Liver (tissue), 8 donors: ENCODE measurements at regions not wholly inside any gene's neighbourhood (a gene's known extent, or its start where the extent isn't known, plus 50 kb on each side); places are given as distances from the start of the nearest gene placed in this dataset.

Source experiments
- DNase-seq: peaks from one replicate; pipeline ENCODE4 v3.0.0-alpha.2; 2017; ENCODE audit warnings: low spot score
- H3K27ac ChIP-seq, 2 donors: one replicate each; pipeline ENCODE4 v1.7.0; 2013; ENCODE audit warnings: inconsistent platforms in 2 of 2, low read length in 2 of 2, control low read depth in 1 of 2, low read depth in 1 of 2, mild to moderate bottlenecking in 1 of 2
- H3K27me3 ChIP-seq, 4 donors: one replicate each; pipeline versions ENCODE4 v1.6.1 to v1.7.0; 2013; ENCODE audit warnings: low read length in 3 of 4, inconsistent platforms in 1 of 4, mild to moderate bottlenecking in 1 of 4, moderate library complexity in 1 of 4; ENCODE audit not compliant: control insufficient read depth in 4 of 4, insufficient read depth in 4 of 4
- H3K36me3 ChIP-seq, 4 donors: one replicate each; pipeline versions ENCODE4 v1.6.1 to v1.7.0; 2013; ENCODE audit warnings: low read length in 3 of 4, mild to moderate bottlenecking in 3 of 4, low read depth in 1 of 4, moderate library complexity in 1 of 4; ENCODE audit not compliant: control insufficient read depth in 4 of 4, insufficient read depth in 3 of 4
- H3K4me1 ChIP-seq, 4 donors: one replicate each; pipeline versions ENCODE4 v1.6.1 to v1.7.0; 2013; ENCODE audit warnings: low read length in 3 of 4, mild to moderate bottlenecking in 3 of 4, moderate library complexity in 1 of 4; ENCODE audit not compliant: control insufficient read depth in 4 of 4, insufficient read depth in 4 of 4
- H3K4me3 ChIP-seq, 3 donors: one replicate each; pipeline versions ENCODE4 v1.6.1 to v1.7.0; 2013; ENCODE audit warnings: low read length in 3 of 3, control low read depth in 1 of 3, low read depth in 1 of 3, mild to moderate bottlenecking in 1 of 3
- H3K9ac ChIP-seq, 2 donors: one replicate each; pipeline ENCODE4 v1.7.0; 2013; ENCODE audit warnings: low read length in 2 of 2, mild to moderate bottlenecking in 2 of 2, moderate library complexity in 2 of 2, control low read depth in 1 of 2, low read depth in 1 of 2
- H3K9me3 ChIP-seq, 4 donors: one replicate each; pipeline versions ENCODE4 v1.6.1 to v1.7.0; 2013; ENCODE audit warnings: low read length in 3 of 4; ENCODE audit not compliant: control insufficient read depth in 4 of 4
- EGR1 ChIP-seq, 2 donors: IDR thresholded peaks; 2 replicates each; pipeline ENCODE4 v1.6.1; 2016 to 2018; ENCODE audit warnings: antibody characterized with exemption in 2 of 2, low read depth in 2 of 2
- FOXA1 ChIP-seq: IDR thresholded peaks from 2 replicates; pipeline ENCODE4 v1.6.1; 2016; ENCODE audit warnings: antibody characterized with exemption
- FOXA2 ChIP-seq: IDR thresholded peaks from 2 replicates; pipeline ENCODE4 v1.6.1; 2016; ENCODE audit warnings: antibody characterized with exemption
- GABPA ChIP-seq, 2 donors: IDR thresholded peaks in 1 of 2; conservative IDR thresholded peaks in 1 of 2; 2 replicates each; pipeline ENCODE4 v1.6.1; 2016; ENCODE audit warnings: antibody characterized with exemption in 2 of 2, mild to moderate bottlenecking in 1 of 2, moderate library complexity in 1 of 2
- HNF4A ChIP-seq, 2 donors: conservative IDR thresholded peaks; 2 replicates each; pipeline ENCODE4 v1.6.1; 2016; ENCODE audit warnings: antibody characterized with exemption in 2 of 2, mild to moderate bottlenecking in 2 of 2
- HNF4G ChIP-seq: IDR thresholded peaks from 2 replicates; pipeline ENCODE4 v1.6.1; 2016; ENCODE audit warnings: antibody characterized with exemption
- JUND ChIP-seq, 2 donors: IDR thresholded peaks; 2 replicates each; pipeline ENCODE4 v1.6.1; 2016; ENCODE audit warnings: antibody characterized with exemption in 2 of 2
- MAX ChIP-seq: IDR thresholded peaks from 2 replicates; pipeline ENCODE4 v1.6.1; 2016; ENCODE audit warnings: antibody characterized with exemption
- NR2F2 ChIP-seq: IDR thresholded peaks from 2 replicates; pipeline ENCODE4 v1.6.1; 2016; ENCODE audit warnings: antibody characterized with exemption
- RAD21 ChIP-seq, 2 donors: IDR thresholded peaks; 2 replicates each; pipeline ENCODE4 v1.6.1; 2016; ENCODE audit warnings: antibody characterized with exemption in 2 of 2, mild to moderate bottlenecking in 2 of 2
- REST ChIP-seq: IDR thresholded peaks from 2 replicates; pipeline ENCODE4 v1.6.1; 2016; ENCODE audit warnings: antibody characterized with exemption, mild to moderate bottlenecking
- RXRA ChIP-seq, 2 donors: IDR thresholded peaks; 2 replicates each; pipeline ENCODE4 v1.6.1; 2017 to 2018; ENCODE audit warnings: antibody characterized with exemption in 2 of 2, mild to moderate bottlenecking in 1 of 2
- SP1 ChIP-seq: IDR thresholded peaks from 2 replicates; pipeline ENCODE4 v1.6.1; 2018; ENCODE audit warnings: antibody characterized with exemption, mild to moderate bottlenecking
- TAF1 ChIP-seq: conservative IDR thresholded peaks from 2 replicates; pipeline ENCODE4 v1.6.1; 2016; ENCODE audit warnings: antibody characterized with exemption, mild to moderate bottlenecking
- YY1 ChIP-seq: IDR thresholded peaks from 2 replicates; pipeline ENCODE4 v1.6.1; 2016; ENCODE audit warnings: antibody characterized with exemption, mild to moderate bottlenecking
- ZBTB33 ChIP-seq: IDR thresholded peaks from 2 replicates; pipeline ENCODE4 v1.6.1; 2016; ENCODE audit warnings: antibody characterized with exemption
- WGBS: extraction: QIAGEN DNeasy Blood & Tissue Kit; methylation state at CpG from one replicate; pipeline ENCODE4 v1.1.7; 2013; 5-methylcytosine and 5-hydroxymethylcytosine counted together
- TF ChIP-seq, protein P1 (sequence below): IDR thresholded peaks from 2 replicates; pipeline ENCODE4 v1.6.1; 2016; ENCODE audit warnings: antibody characterized with exemption
- TF ChIP-seq, protein P2 (sequence below): fragments of 150-350 bp; IDR thresholded peaks from 2 replicates; pipeline ENCODE4 v1.5.1; 2017; ENCODE audit warnings: improper control_type of control experiment, low read depth, low read length; ENCODE audit not compliant: missing input control
- donor health status: healthy.
- donor health status: healthy.
- donor health status: healthy.
- donor health status: healthy.
- donor health status: healthy.

DNA sequence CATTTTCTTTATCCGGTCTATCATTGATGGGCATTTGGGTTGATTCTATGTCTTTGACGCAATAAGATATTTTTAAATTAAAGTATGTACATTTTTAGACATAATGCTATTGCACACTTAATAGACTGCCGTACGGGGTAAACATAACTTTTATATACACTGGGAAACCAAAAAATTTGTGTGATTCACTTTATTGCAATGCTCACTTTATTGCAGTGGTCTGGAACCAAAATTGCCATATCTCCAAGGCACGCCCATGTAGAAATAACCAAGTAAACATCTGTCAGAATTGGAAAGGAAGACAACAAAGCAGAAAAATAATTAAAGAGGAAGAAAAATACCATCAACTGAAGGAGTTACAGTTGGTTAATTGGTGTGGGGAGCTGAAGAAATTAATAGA is 205.8 kb upstream of the CTAGE1 start:
- no peak for DNase-seq
- 93% methylated on average over 5 of the region's 5 CpGs for WGBS
- no peaks in the 10 kb centered on the region for H3K9me3 ChIP-seq
- H3K4me3 ChIP-seq: no peak overlapping the region
- H3K36me3 ChIP-seq: no peaks in the 10 kb centered on the region
- TF ChIP-seq, protein P1, sequence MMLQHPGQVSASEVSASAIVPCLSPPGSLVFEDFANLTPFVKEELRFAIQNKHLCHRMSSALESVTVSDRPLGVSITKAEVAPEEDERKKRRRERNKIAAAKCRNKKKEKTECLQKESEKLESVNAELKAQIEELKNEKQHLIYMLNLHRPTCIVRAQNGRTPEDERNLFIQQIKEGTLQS: no peak
- no peak for TF ChIP-seq HNF4G
- TF ChIP-seq FOXA2: no peak
- TF ChIP-seq EGR1 (IDR thresholded peaks at IDR 0.05; ENCODE audit: low read depth in 2 of 2): no peak
- no peak for TF ChIP-seq RAD21 (IDR thresholded peaks at IDR 0.05)
- no peak for TF ChIP-seq NR2F2
- H3K27me3 ChIP-seq: no peaks in the 10 kb centered on the region
- H3K27ac ChIP-seq: no peak overlapping the region
- no peak overlapping the region for H3K9ac ChIP-seq
- H3K4me1 ChIP-seq: peaks cover 0 to 10% (median 7%) of the 10 kb centered on the region in 4 donors

DNA sequence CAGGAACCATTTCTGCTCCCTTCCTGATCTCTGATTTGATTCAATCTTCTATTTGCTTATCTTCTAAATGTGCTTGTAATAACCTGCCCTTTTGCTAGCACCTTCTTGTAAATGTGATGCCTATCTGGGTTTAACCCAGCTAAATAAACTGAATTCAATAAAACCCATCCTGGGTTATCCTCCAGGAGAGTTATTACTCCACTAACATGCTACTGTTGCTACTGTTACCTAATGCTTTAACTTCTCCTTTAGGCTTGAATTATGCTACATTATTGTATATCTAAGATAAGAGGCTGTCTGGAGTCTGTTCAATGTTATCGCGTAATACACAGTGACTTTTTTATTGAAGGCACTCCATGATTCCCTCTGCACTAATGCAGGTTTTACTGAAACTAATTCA is 206.5 kb upstream of the CTAGE1 start:
- Histone ChIP-seq H3K4me3 (no peak overlapping the region), H3K9ac (no peak overlapping the region), H3K4me1 (peaks cover 0 to 10% (median 7%) of the 10 kb centered on the region in 4 donors), H3K36me3 (no peaks in the 10 kb centered on the region), H3K9me3 (no peaks in the 10 kb centered on the region), H3K27me3 (no peaks in the 10 kb centered on the region), H3K27ac (no peak overlapping the region)
- DNase-seq: no peak
- WGBS: 87% methylated on average over 2 of the region's 2 CpGs
- TF ChIP-seq ZBTB33 (no peak), RXRA (IDR thresholded peaks at IDR 0.05) (no peak), TAF1 (no peak), MAX (no peak), NR2F2 (no peak), REST (no peak), SP1 (no peak), EGR1 (IDR thresholded peaks at IDR 0.05; ENCODE audit: low read depth in 2 of 2) (no peak), HNF4A (conservative IDR thresholded peaks at IDR 0.05) (no peak), FOXA2 (no peak), JUND (IDR thresholded peaks at IDR 0.05) (no peak), FOXA1 (no peak), YY1 (no peak), HNF4G (no peak), GABPA (IDR thresholded peaks at IDR 0.05 in 1 of 2, conservative IDR thresholded peaks at IDR 0.05 in 1 of 2) (no peak), RAD21 (IDR thresholded peaks at IDR 0.05) (no peak)
- TF ChIP-seq, protein P1: no peak
- TF ChIP-seq, protein P2, sequence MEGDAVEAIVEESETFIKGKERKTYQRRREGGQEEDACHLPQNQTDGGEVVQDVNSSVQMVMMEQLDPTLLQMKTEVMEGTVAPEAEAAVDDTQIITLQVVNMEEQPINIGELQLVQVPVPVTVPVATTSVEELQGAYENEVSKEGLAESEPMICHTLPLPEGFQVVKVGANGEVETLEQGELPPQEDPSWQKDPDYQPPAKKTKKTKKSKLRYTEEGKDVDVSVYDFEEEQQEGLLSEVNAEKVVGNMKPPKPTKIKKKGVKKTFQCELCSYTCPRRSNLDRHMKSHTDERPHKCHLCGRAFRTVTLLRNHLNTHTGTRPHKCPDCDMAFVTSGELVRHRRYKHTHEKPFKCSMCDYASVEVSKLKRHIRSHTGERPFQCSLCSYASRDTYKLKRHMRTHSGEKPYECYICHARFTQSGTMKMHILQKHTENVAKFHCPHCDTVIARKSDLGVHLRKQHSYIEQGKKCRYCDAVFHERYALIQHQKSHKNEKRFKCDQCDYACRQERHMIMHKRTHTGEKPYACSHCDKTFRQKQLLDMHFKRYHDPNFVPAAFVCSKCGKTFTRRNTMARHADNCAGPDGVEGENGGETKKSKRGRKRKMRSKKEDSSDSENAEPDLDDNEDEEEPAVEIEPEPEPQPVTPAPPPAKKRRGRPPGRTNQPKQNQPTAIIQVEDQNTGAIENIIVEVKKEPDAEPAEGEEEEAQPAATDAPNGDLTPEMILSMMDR: no peak
